Femur (tissue), 1 donor: ENCODE measurements at regions not wholly inside any gene's neighbourhood (a gene's known extent, or its start where the extent isn't known, plus 50 kb on each side); places are given as distances from the start of the nearest gene placed in this dataset.
A peak's percentile ranks its signal among the peaks of the same experiment; 100 is the strongest.

Source experiments
- DNase-seq: peaks from one replicate; pipeline ENCODE4 v3.0.0-alpha.2; 2017

- DNase-seq, result no peak
Observed at GRCh38 chr10:63749915-63750314, 228.7 kb downstream of the REEP3 start.

GRCh38 chr10:63751836-63752235, 230.6 kb downstream of the REEP3 start:
- no peak for DNase-seq

- DNase-seq, result no peak
Observed at GRCh38 chr10:63752318-63752717, 231.1 kb downstream of the REEP3 start.

GRCh38 chr10:63753808-63754207, 232.6 kb downstream of the REEP3 start:
- no peak for DNase-seq

- DNase-seq, result no peak
Observed at GRCh38 chr10:63755441-63755840, 234.2 kb downstream of the REEP3 start.

GRCh38 chr10:63757067-63757466, 235.9 kb downstream of the REEP3 start:
- no peak for DNase-seq

- DNase-seq, result no peak
Observed at GRCh38 chr10:63758080-63758479, 236.9 kb downstream of the REEP3 start.

- DNase-seq, result no peak
Observed at GRCh38 chr10:63759335-63759734, 238.1 kb downstream of the REEP3 start.

GRCh38 chr10:63760034-63760707, 239.0 kb downstream of the REEP3 start:
- peak; percentile 53 for DNase-seq

GRCh38 chr10:63760708-63761047, 239.5 kb downstream of the REEP3 start:
- DNase-seq, result no peak

GRCh38 chr10:63761243-63761642, 240.0 kb downstream of the REEP3 start:
- no peak for DNase-seq

- no peak for DNase-seq
Observed at GRCh38 chr10:63763744-63764143, 242.5 kb downstream of the REEP3 start.

- no peak for DNase-seq
Observed at GRCh38 chr10:63765126-63765525, 243.9 kb downstream of the REEP3 start.

- DNase-seq, result no peak
Observed at GRCh38 chr10:63766745-63767137, 245.5 kb downstream of the REEP3 start.

GRCh38 chr10:63767138-63767801, 246.1 kb downstream of the REEP3 start:
- DNase-seq, result peak; percentile 73

GRCh38 chr10:63769367-63769766, 248.2 kb downstream of the REEP3 start:
- DNase-seq, result no peak

- no peak for DNase-seq
Observed at GRCh38 chr10:63770523-63770922, 249.3 kb downstream of the REEP3 start.

- DNase-seq, result no peak
Observed at GRCh38 chr10:63772491-63772890, 251.3 kb downstream of the REEP3 start.

- no peak for DNase-seq
Observed at GRCh38 chr10:63773106-63773505, 251.9 kb downstream of the REEP3 start.

GRCh38 chr10:63773962-63774361, 252.8 kb downstream of the REEP3 start:
- DNase-seq, result no peak

GRCh38 chr10:63780101-63780500, 258.9 kb downstream of the REEP3 start:
- DNase-seq, result no peak

GRCh38 chr10:63781226-63781625, 260.0 kb downstream of the REEP3 start:
- DNase-seq, result no peak

GRCh38 chr10:63783882-63784281, 262.7 kb downstream of the REEP3 start:
- no peak for DNase-seq

GRCh38 chr10:63788152-63788821, 267.1 kb downstream of the REEP3 start:
- DNase-seq, result no peak
